Lung (tissue), 11 donors: ENCODE measurements at regions not wholly inside any gene's neighbourhood (a gene's known extent, or its start where the extent isn't known, plus 50 kb on each side); places are given as distances from the start of the nearest gene placed in this dataset.

ENCODE experiments used
- ATAC-seq: fragments of 200-7000 bp; cut with Tn5 transposase; one replicate; pipeline ENCODE4 v1.9.1; 2020; ENCODE audit warnings: moderate number of reproducible peaks; ENCODE audit not compliant: insufficient read depth, low FRiP score
- DNase-seq, 3 donors: peaks; one replicate each; pipeline ENCODE4 v3.0.0-alpha.2; 2013 to 2017
- H3K27ac ChIP-seq, 2 donors: one replicate each; pipeline ENCODE4 v1.5.1; 2013; ENCODE audit warnings: mild to moderate bottlenecking in 2 of 2, moderate library complexity in 2 of 2, control low read depth in 1 of 2, inconsistent platforms in 1 of 2, low read depth in 1 of 2, low read length in 1 of 2
- H3K27me3 ChIP-seq, 3 donors: one replicate each; pipeline ENCODE4 v1.5.1; 2013; ENCODE audit warnings: low read length in 2 of 3; ENCODE audit not compliant: control insufficient read depth in 3 of 3, insufficient read depth in 3 of 3
- H3K36me3 ChIP-seq, 4 donors: one replicate each; pipeline ENCODE4 v1.5.1; 2013; ENCODE audit warnings: low read length in 4 of 4, mild to moderate bottlenecking in 1 of 4, moderate library complexity in 1 of 4; ENCODE audit not compliant: control insufficient read depth in 4 of 4, insufficient read depth in 4 of 4
- H3K4me1 ChIP-seq, 5 donors: one replicate each; pipeline ENCODE4 v1.5.1; 2013; ENCODE audit warnings: low read length in 5 of 5, mild to moderate bottlenecking in 2 of 5, moderate library complexity in 1 of 5; ENCODE audit not compliant: control insufficient read depth in 5 of 5, insufficient read depth in 5 of 5
- H3K4me3 ChIP-seq: one replicate; pipeline ENCODE4 v1.5.1; 2013; ENCODE audit warnings: mild to moderate bottlenecking, control low read depth, moderate library complexity
- H3K9ac ChIP-seq, 2 donors: one replicate each; pipeline ENCODE4 v1.5.1; 2013; ENCODE audit warnings: low read length in 2 of 2, control low read depth in 1 of 2; ENCODE audit not compliant: insufficient read depth in 1 of 2
- H3K9me3 ChIP-seq, 4 donors: one replicate each; pipeline ENCODE4 v1.5.1; 2013; ENCODE audit warnings: low read length in 3 of 4, mild to moderate bottlenecking in 1 of 4, moderate library complexity in 1 of 4; ENCODE audit not compliant: control insufficient read depth in 4 of 4, insufficient read depth in 3 of 4
- CTCF ChIP-seq: IDR thresholded peaks from 2 replicates; pipeline ENCODE4 v1.5.1; 2012; ENCODE audit warnings: mild to moderate bottlenecking; ENCODE audit errors: control extremely low read depth, extremely low read depth
- WGBS, 2 donors: extraction: QIAGEN DNeasy Blood & Tissue Kit; methylation state at CpG; one replicate each; pipeline ENCODE4 v1.1.7; 2013; 5-methylcytosine and 5-hydroxymethylcytosine counted together
- donor health status: control.
- donor health status: control.
- donor health status: Bipolar disorder and iron deficiency.
- donor health status: healthy.
- donor health status: DM: yes; HTN: yes; CAD: no.

GRCh38 chr14:53683229-53683628 is 273.4 kb downstream of the BMP4 start:
- WGBS, 2 donors = 76 to 81% methylated on average over 5 of the region's 5 CpGs
- Histone ChIP-seq H3K36me3 (no peaks in the 10 kb centered on the region), H3K9me3 (peaks cover 0 to 3% (median 0%) of the 10 kb centered on the region in 4 donors), H3K9ac (no peak overlapping the region), H3K27ac (no peak overlapping the region), H3K27me3 (no peaks in the 10 kb centered on the region), H3K4me3 (no peak overlapping the region), H3K4me1 (peaks cover 0 to 2% (median 0%) of the 10 kb centered on the region in 5 donors)
- ATAC-seq = no peak
- no peak for TF ChIP-seq CTCF
- peak in 2 of 3 donors; percentile 21 to 32 for DNase-seq

GRCh38 chr14:53672526-53672925 is 284.1 kb downstream of the BMP4 start:
- TF ChIP-seq CTCF = no peak
- peaks cover 0 to 8% (median under 1%) of the 10 kb centered on the region in 4 donors for H3K9me3 ChIP-seq
- no peaks in the 10 kb centered on the region for H3K27me3 ChIP-seq
- no peak for ATAC-seq
- H3K27ac ChIP-seq = no peak overlapping the region
- H3K36me3 ChIP-seq = no peaks in the 10 kb centered on the region
- 80 to 81% methylated on average over 2 of the region's 2 CpGs for WGBS, 2 donors
- H3K4me3 ChIP-seq = no peak overlapping the region
- DNase-seq = peak; percentile 40 to 88 (median 82)
- H3K4me1 ChIP-seq = peaks cover 0 to 22% (median 0%) of the 10 kb centered on the region in 5 donors
- H3K9ac ChIP-seq = no peak overlapping the region

- Histone ChIP-seq H3K27me3 (no peaks in the 10 kb centered on the region), H3K36me3 (no peaks in the 10 kb centered on the region), H3K4me3 (no peak overlapping the region), H3K27ac (no peak overlapping the region), H3K4me1 (peaks cover 0 to 22% (median 0%) of the 10 kb centered on the region in 5 donors), H3K9me3 (peaks cover 0 to 5% (median 0%) of the 10 kb centered on the region in 4 donors), H3K9ac (no peak overlapping the region)
- no peak for DNase-seq
- ATAC-seq = no peak
- no peak for TF ChIP-seq CTCF
Measured at GRCh38 chr14:53670701-53671100, 285.9 kb downstream of the BMP4 start.

GRCh38 chr14:53668897-53669296 is 287.7 kb downstream of the BMP4 start:
- H3K27me3 ChIP-seq = no peaks in the 10 kb centered on the region
- H3K36me3 ChIP-seq = no peaks in the 10 kb centered on the region
- H3K27ac ChIP-seq = no peak overlapping the region
- no peak for DNase-seq
- no peak overlapping the region for H3K4me3 ChIP-seq
- WGBS, 2 donors = 27 to 59% methylated on average over 5 of the region's 5 CpGs
- H3K4me1 ChIP-seq = peaks cover 0 to 29% (median 0%) of the 10 kb centered on the region in 5 donors
- no peak for TF ChIP-seq CTCF
- H3K9ac ChIP-seq = no peak overlapping the region
- ATAC-seq = no peak
- no peaks in the 10 kb centered on the region for H3K9me3 ChIP-seq
